HepG2 (cell line): ENCODE measurements at regions not wholly inside any gene's neighbourhood (a gene's known extent, or its start where the extent isn't known, plus 50 kb on each side); places are given as distances from the start of the nearest gene placed in this dataset.

Source experiments
- EZH2 ChIP-seq: conservative IDR thresholded peaks from 2 replicates; pipeline ENCODE4 v1.6.1; 2012; ENCODE audit warnings: mild to moderate bottlenecking, low read depth, low read length, moderate library complexity
- MAFG ChIP-seq: sonication (generic); formaldehyde crosslinking; IDR thresholded peaks from 2 replicates; pipeline ENCODE4 v1.5.1; 2020; ENCODE audit warnings: mild to moderate bottlenecking, missing genetic modification reagents
- NR2C2 ChIP-seq: sonication (generic); formaldehyde crosslinking; IDR thresholded peaks from 2 replicates; pipeline ENCODE4 v1.4.0; 2020; ENCODE audit warnings: missing genetic modification reagents, mild to moderate bottlenecking, moderate library complexity, borderline replicate concordance
- POLR2AphosphoS5 ChIP-seq: IDR thresholded peaks from 2 replicates; pipeline ENCODE4 v1.6.1; 2012; ENCODE audit warnings: low read depth, low read length
- ZFP41 ChIP-seq: sonication (generic); formaldehyde crosslinking; IDR thresholded peaks from 2 replicates; pipeline ENCODE4 v1.4.0; 2020; ENCODE audit warnings: mild to moderate bottlenecking, missing genetic modification reagents, borderline replicate concordance
- TF ChIP-seq, protein P1 (sequence below): sonication (generic); formaldehyde crosslinking; IDR thresholded peaks from 2 replicates; pipeline ENCODE4 v1.5.0; 2020; ENCODE audit warnings: mild to moderate bottlenecking, missing genetic modification reagents, moderate library complexity

DNA sequence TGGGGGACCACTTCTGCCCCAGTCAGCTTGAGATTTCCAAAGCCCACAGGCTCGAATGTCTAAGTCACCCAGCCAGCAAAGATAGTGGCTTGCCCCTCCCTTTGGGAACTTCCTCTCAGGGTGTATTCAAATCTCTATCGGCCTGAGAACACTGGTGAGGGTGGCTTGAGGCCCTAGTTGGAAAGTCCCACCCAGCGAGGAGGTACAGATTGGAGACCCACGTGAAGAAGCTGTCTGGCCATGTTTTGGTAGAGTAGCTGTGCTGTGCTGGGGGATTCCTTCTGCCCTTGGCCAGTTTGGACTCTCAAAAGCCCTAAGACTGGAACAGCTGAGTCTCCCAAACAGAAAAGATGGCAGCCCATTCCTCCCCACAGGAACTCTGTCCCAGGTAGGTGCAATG lies 172.7 kb upstream of the RIOK2 start:
- TF ChIP-seq, protein P1, sequence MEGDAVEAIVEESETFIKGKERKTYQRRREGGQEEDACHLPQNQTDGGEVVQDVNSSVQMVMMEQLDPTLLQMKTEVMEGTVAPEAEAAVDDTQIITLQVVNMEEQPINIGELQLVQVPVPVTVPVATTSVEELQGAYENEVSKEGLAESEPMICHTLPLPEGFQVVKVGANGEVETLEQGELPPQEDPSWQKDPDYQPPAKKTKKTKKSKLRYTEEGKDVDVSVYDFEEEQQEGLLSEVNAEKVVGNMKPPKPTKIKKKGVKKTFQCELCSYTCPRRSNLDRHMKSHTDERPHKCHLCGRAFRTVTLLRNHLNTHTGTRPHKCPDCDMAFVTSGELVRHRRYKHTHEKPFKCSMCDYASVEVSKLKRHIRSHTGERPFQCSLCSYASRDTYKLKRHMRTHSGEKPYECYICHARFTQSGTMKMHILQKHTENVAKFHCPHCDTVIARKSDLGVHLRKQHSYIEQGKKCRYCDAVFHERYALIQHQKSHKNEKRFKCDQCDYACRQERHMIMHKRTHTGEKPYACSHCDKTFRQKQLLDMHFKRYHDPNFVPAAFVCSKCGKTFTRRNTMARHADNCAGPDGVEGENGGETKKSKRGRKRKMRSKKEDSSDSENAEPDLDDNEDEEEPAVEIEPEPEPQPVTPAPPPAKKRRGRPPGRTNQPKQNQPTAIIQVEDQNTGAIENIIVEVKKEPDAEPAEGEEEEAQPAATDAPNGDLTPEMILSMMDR (CRISPR knock-in tag), result no peak
- TF ChIP-seq ZFP41 (CRISPR knock-in tag) (no peak), EZH2 (no peak), POLR2AphosphoS5 (no peak), MAFG (no peak), NR2C2 (CRISPR knock-in tag) (no peak)
